ENCODE measurements at regions not wholly inside any gene's neighbourhood (a gene's known extent, or its start where the extent isn't known, plus 50 kb on each side); places are given as distances from the start of the nearest gene placed in this dataset.

GRCh38 chr12:126147321-126147720, 1082.1 kb downstream of the AACS start:
- no peak for DNase-seq

GRCh38 chr12:126156806-126157574, 1091.8 kb downstream of the AACS start:
- no peak for DNase-seq

GRCh38 chr12:126157575-126157966, 1092.3 kb downstream of the AACS start:
- DNase-seq, result no peak

GRCh38 chr12:126159139-126159538, 1093.9 kb downstream of the AACS start:
- DNase-seq, result no peak

- DNase-seq, result no peak
Measured at GRCh38 chr12:126160912-126161311, 1095.7 kb downstream of the AACS start.

- DNase-seq, result no peak
Measured at GRCh38 chr12:126163984-126164383, 1098.7 kb downstream of the AACS start.

GRCh38 chr12:126171937-126172559, 1106.8 kb downstream of the AACS start:
- no peak for DNase-seq

GRCh38 chr12:126182619-126183236, 1117.5 kb downstream of the AACS start:
- DNase-seq, result no peak

- no peak for DNase-seq
Measured at GRCh38 chr12:126185025-126185424, 1119.8 kb downstream of the AACS start.

- DNase-seq, result no peak
Measured at GRCh38 chr12:126189856-126190255, 1124.6 kb downstream of the AACS start.

- DNase-seq, result no peak
Measured at GRCh38 chr12:126191031-126191891, 1126.0 kb downstream of the AACS start.

GRCh38 chr12:126191949-126192348, 1126.7 kb downstream of the AACS start:
- DNase-seq, result no peak

- DNase-seq, result no peak
Measured at GRCh38 chr12:126193190-126193589, 1128.0 kb downstream of the AACS start.

GRCh38 chr12:126196263-126196662, 1131.0 kb downstream of the AACS start:
- no peak for DNase-seq

- no peak for DNase-seq
Measured at GRCh38 chr12:126198516-126198915, 1133.3 kb downstream of the AACS start.

- DNase-seq, result no peak
Measured at GRCh38 chr12:126198966-126199692, 1133.9 kb downstream of the AACS start.

GRCh38 chr12:126201981-126202537, 1136.8 kb downstream of the AACS start:
- DNase-seq, result no peak

- DNase-seq, result no peak
Measured at GRCh38 chr12:126204326-126204725, 1139.1 kb downstream of the AACS start.

- no peak for DNase-seq
Measured at GRCh38 chr12:126210026-126210425, 1144.8 kb downstream of the AACS start.

GRCh38 chr12:126210448-126210847, 1145.2 kb downstream of the AACS start:
- no peak for DNase-seq

- DNase-seq, result no peak
Measured at GRCh38 chr12:126212824-126213223, 1147.6 kb downstream of the AACS start.

- DNase-seq, result no peak
Measured at GRCh38 chr12:126218697-126219096, 1153.5 kb downstream of the AACS start.
